Loucy (cell line): ENCODE measurements at regions not wholly inside any gene's neighbourhood (a gene's known extent, or its start where the extent isn't known, plus 50 kb on each side); places are given as distances from the start of the nearest gene placed in this dataset.

ENCODE experiments used
- EZH2phosphoT487 ChIP-seq: fragments of 200-600 bp; IDR thresholded peaks from 2 replicates; pipeline ENCODE4 v1.6.1; 2018; ENCODE audit warnings: antibody characterized with exemption, mild to moderate bottlenecking, moderate library complexity, borderline replicate concordance
- TF ChIP-seq, protein P1 (sequence below): fragments of 200-600 bp; sonication (generic); conservative IDR thresholded peaks from 2 replicates; pipeline ENCODE4 v1.5.1; 2014; ENCODE audit warnings: mild to moderate bottlenecking, antibody characterized with exemption, low read length

DNA sequence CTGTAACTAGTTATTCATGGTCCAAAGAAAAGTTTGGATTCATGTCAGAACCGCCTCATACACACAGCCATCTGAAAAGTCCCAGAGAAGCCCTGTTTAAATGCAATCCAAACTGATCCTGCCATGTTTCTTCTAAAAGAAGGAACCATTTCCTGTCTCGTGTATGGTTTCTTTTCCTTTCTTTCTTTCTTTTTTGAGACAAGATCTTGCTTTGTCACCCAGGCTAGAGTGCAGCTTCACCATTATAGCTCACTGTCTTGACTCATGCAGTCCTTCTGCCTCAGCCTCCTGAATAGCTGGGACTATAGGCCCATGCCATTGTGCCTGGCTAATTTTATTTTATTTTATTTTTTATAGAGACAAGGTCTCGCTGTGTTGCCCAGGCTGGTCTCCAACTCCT, 77.4 kb upstream of the NSMCE3 start:
- TF ChIP-seq, protein P1, sequence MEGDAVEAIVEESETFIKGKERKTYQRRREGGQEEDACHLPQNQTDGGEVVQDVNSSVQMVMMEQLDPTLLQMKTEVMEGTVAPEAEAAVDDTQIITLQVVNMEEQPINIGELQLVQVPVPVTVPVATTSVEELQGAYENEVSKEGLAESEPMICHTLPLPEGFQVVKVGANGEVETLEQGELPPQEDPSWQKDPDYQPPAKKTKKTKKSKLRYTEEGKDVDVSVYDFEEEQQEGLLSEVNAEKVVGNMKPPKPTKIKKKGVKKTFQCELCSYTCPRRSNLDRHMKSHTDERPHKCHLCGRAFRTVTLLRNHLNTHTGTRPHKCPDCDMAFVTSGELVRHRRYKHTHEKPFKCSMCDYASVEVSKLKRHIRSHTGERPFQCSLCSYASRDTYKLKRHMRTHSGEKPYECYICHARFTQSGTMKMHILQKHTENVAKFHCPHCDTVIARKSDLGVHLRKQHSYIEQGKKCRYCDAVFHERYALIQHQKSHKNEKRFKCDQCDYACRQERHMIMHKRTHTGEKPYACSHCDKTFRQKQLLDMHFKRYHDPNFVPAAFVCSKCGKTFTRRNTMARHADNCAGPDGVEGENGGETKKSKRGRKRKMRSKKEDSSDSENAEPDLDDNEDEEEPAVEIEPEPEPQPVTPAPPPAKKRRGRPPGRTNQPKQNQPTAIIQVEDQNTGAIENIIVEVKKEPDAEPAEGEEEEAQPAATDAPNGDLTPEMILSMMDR: no peak
- no peak for TF ChIP-seq EZH2phosphoT487
